Thyroid gland (tissue), 4 donors: ENCODE measurements at regions not wholly inside any gene's neighbourhood (a gene's known extent, or its start where the extent isn't known, plus 50 kb on each side); places are given as distances from the start of the nearest gene placed in this dataset.

ENCODE experiments used
- CTCF ChIP-seq, 6 experiments: fragments of 200-600 bp in 3 of 6; fragments of 450-650 bp in 3 of 6; sonication (generic) in 3 of 6; IDR thresholded peaks; one replicate each; pipeline ENCODE4 v1.5.1; 2016 to 2019; ENCODE audit warnings: antibody characterized with exemption in 6 of 6, mild to moderate bottlenecking in 2 of 6, inconsistent platforms in 1 of 6, moderate library complexity in 1 of 6
- POLR2A ChIP-seq, 2 donors: fragments of 450-650 bp; IDR thresholded peaks; one replicate each; pipeline ENCODE4 v1.6.1; 2017; ENCODE audit warnings: antibody characterized with exemption in 2 of 2, mild to moderate bottlenecking in 2 of 2, moderate library complexity in 1 of 2

GRCh38 chr9:71349218-71349617 is 227.8 kb upstream of the TRPM3 start:
- TF ChIP-seq CTCF (IDR thresholded peaks at IDR 0.05) (no peak), POLR2A (IDR thresholded peaks at IDR 0.05) (no peak)
